Hematopoietic multipotent progenitor cell (in vitro differentiated cells): ENCODE measurements at regions not wholly inside any gene's neighbourhood (a gene's known extent, or its start where the extent isn't known, plus 50 kb on each side); places are given as distances from the start of the nearest gene placed in this dataset.

Source experiments
- DNase-seq, 3 donors: peaks; one replicate each; pipeline ENCODE4 v3.0.0-alpha.2; 2011 to 2015; ENCODE audit warnings: low read depth in 2 of 3, low spot score in 2 of 3

GRCh38 chr2:155100261-155100660 is 401.8 kb downstream of the KCNJ3 start:
- DNase-seq = no peak

DNA sequence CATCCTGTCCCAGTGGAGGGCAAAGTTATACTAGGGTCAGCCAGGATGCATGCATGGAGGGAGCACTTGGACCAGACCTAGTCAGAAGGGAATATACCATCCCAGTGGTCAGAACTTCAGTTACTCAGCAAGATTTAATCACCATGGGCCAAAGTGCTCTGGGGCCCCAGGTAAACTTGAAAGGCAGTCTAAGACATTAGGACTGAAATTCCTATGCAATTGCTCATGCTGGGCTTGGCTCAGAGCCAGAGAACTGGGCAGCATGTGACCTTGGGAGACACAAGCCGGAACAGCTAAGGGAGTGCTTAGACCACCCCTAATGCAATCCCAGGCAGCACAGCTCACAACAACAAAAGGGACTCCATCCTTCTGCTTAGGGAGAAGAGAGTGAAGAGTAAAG is 401.3 kb downstream of the KCNJ3 start:
- DNase-seq = no peak

GRCh38 chr2:155095613-155096012 is 397.1 kb downstream of the KCNJ3 start:
- no peak for DNase-seq

DNA sequence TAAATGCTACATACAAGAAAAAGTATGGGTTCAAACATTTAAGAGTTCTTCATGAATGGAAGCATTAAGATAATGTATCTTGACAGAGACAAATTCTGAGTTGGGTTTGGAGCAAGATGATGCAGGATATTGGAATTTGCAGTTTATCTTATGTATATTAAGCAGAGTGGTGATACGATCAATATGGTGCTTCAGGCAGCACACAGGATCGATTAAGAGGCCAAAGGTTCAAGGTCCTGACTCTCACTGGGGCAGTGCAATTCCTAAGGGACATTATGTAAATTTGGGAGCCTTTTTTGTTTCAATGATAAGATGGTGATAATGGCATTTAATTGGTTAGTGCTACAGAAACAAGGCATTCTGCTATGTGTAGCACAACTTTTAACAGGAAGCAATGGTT is 381.9 kb downstream of the KCNJ3 start:
- DNase-seq = no peak

DNA sequence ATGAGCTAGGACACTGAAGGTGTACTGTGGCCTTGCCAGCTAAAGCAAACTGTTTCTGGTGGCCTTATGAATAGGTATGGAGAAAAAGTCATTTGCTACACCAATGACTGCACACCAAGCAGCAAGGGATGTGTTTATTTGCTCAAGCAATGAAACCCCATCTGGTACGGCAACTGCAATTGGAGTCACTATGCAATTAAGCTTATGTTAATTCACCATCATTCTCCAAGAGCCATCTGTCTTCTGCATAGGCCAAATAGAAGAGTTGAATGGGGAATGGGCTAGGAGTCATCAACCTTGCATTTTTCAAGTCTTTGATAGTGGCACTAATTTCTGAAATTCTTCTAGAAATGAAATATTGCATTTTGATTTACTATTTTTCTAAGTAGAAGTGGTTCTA is 372.0 kb downstream of the KCNJ3 start:
- no peak for DNase-seq

- DNase-seq = no peak
Observed at GRCh38 chr2:155062922-155063258, 364.4 kb downstream of the KCNJ3 start.

GRCh38 chr2:155062250-155062921 is 363.9 kb downstream of the KCNJ3 start:
- DNase-seq = no peak

GRCh38 chr2:155060896-155061295 is 362.4 kb downstream of the KCNJ3 start:
- DNase-seq = no peak

DNA sequence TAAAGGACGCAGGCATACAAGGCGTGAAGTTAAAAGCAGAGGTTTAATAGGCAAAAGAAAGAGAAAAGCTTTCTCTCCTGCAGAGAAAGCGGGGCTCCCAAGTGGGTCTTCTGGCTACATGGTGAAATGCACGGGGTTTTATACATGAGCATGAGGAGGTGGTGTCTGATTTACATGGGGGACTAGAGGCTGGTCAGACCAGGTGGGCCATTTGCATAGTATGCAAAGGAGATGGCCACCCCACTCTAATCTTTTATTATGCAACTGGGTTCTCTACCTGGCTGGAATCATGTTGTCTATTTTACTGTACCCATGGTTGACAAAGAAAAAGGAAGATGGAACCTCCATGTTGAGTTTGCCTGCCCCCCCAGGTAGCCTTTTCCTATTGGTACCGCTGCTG is 356.2 kb downstream of the KCNJ3 start:
- DNase-seq = no peak

- DNase-seq = no peak
Observed at GRCh38 chr2:155043097-155043496, 344.6 kb downstream of the KCNJ3 start.

- DNase-seq = no peak
Observed at GRCh38 chr2:155035308-155035707, 336.8 kb downstream of the KCNJ3 start.

DNA sequence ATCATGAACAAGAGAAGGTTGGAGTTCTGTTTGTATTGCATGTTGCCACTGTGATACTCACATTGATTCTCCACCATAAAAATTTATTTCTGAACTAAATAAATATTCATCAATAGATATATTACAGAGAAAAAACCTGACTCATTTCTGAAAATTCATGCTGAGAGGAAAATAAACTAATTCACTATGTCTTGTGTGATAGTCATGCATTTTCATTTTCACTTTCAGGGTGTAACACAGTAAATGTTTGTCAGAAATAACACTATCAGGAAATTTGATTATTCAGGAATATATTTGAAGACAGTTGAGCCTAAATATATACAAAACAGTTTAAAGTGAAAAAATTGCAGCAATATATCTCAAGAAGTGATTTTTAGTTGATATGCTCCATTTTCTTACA is 335.2 kb downstream of the KCNJ3 start:
- DNase-seq = peak in 1 of 3 donors; percentile 17

DNA sequence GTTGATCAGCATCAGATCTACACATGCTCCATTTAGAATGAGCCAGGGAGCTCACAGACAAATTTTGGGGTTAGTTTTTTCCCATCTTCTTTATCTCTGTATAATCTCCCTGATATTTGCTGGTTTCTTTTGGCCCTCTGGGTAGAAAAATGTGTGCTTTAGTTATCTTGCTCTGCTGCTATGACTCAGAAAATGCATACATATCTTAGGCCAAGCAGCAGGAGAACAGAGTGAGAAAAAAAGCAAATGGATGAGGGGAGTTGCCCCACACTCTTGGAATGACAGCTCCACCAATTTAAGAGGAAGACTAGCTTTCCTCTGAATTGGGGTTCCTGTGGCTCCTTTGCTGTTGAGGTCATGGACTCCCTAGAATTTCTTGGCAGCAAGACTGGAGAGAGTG is 331.8 kb downstream of the KCNJ3 start:
- no peak for DNase-seq

DNA sequence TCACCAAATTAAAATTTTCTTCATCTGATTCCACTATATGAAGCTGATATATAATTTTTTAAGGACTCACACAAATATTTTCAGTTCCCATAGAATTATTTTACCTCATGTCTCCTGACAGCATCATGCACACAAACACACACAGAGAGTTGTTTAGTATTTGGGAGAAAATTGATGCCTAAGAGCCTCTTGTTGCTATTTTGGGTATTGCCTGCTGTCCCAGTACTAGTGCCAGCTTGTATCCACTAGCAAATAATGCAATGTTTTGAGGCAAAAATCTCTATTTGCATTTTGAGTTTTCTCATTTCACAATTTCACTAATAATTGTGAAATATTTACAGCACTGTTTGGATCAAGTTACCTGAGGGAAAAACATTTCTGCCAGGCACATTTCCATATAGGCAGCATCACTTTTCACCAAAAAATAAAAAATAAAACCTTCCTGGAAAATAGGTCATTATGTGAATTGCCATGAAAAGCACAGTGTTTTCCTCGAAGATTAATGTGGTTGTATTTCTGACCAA is 328.2 kb downstream of the KCNJ3 start:
- no peak for DNase-seq

GRCh38 chr2:155023674-155024073 is 325.2 kb downstream of the KCNJ3 start:
- DNase-seq = no peak

- DNase-seq = no peak
Observed at GRCh38 chr2:155022531-155022930, 324.0 kb downstream of the KCNJ3 start.

GRCh38 chr2:155021618-155022017 is 323.1 kb downstream of the KCNJ3 start:
- no peak for DNase-seq

GRCh38 chr2:155020246-155020645 is 321.8 kb downstream of the KCNJ3 start:
- no peak for DNase-seq

DNA sequence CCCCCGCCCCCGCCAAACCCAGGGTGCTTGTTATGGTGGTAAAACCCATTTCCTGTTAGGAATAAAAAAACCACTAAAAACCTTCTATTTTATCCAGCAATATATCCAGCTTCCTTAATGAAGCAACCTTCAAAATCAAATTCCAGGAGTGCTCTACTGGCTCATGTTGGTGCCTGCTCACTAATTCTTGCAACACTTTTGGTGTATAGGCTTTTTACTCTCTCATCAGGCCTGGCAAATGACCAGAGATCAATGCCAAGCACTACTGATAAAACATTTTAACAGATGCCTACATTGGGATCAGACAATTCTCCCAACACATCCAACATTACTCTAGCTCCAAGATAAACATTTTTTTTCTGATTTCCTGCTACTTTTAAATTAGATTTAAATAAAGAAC is 312.4 kb downstream of the KCNJ3 start:
- DNase-seq = no peak

GRCh38 chr2:154995361-154995760 is 296.9 kb downstream of the KCNJ3 start:
- DNase-seq = no peak

GRCh38 chr2:154992826-154993225 is 294.3 kb downstream of the KCNJ3 start:
- no peak for DNase-seq

- no peak for DNase-seq
Observed at GRCh38 chr2:154978710-154979109, 280.2 kb downstream of the KCNJ3 start.

- DNase-seq = no peak
Observed at GRCh38 chr2:154978244-154978643, 279.7 kb downstream of the KCNJ3 start.
